GM12878 (cell line): ENCODE measurements at regions not wholly inside any gene's neighbourhood (a gene's known extent, or its start where the extent isn't known, plus 50 kb on each side); places are given as distances from the start of the nearest gene placed in this dataset.
A peak's percentile ranks its signal among the peaks of the same experiment; 100 is the strongest.

Source experiments
- ATAC-seq: fragments of 200-7000 bp; cut with Tn5 transposase; 3 replicates; pipeline ENCODE4 v1.9.1; 2020; ENCODE audit warnings: mild to moderate bottlenecking, moderate library complexity
- BruUV-seq: library from RNA; stranded (reverse); fragments of 400-500 nt; replicated peaks from 2 replicates; lab custom pipeline; 2021; lab: Mats Ljungman, UMichigan
- CTCF ChIA-PET: fragments of 300-600 bp; sonication (Branson Sonifier 250); formaldehyde crosslinking; extraction: SDS; loops from one replicate; lab custom pipeline; 2021; ENCODE audit warnings: inconsistent platforms; lab: Yijun Ruan, JAX
- POLR2A ChIA-PET: fragments of 350-600 bp; formaldehyde crosslinking; extraction: SDS; loops from one replicate; lab custom pipeline; 2021; ENCODE audit warnings: inconsistent platforms; lab: Charles Lee
- RAD21 ChIA-PET: fragments of 300-600 bp; sonication (Branson Sonifier 250); formaldehyde crosslinking; loops from one replicate; lab custom pipeline; 2023; ENCODE audit warnings: antibody characterized with exemption; ENCODE audit not compliant: unreplicated experiment; lab: Charles Lee
- SMC1A ChIA-PET: fragments of 300-600 bp; sonication (Branson Sonifier 250); formaldehyde crosslinking; loops from one replicate; lab custom pipeline; 2023; ENCODE audit not compliant: unreplicated experiment, uncharacterized antibody; lab: Charles Lee
- DNase-seq: peaks from one replicate; pipeline ENCODE4 v3.0.0-alpha.2; 2011; ENCODE audit warnings: low read depth, low spot score
- FAIRE-seq: peaks from 3 replicates; lab custom pipeline; 2011; peaks lifted over from hg19 to GRCh38; lab: Jason Lieb, UNC
- H2AFZ ChIP-seq: 2 replicates; pipeline ENCODE4 v1.6.0; 2011; ENCODE audit warnings: low read depth, low read length, control low read depth; ENCODE audit not compliant: control insufficient read depth
- H3K27ac ChIP-seq: 2 replicates; pipeline ENCODE4 v1.5.1; 2011; ENCODE audit warnings: control low read depth; ENCODE audit not compliant: control insufficient read depth, insufficient read depth
- H3K27me3 ChIP-seq, 2 experiments: replicated peaks in 1 of 2; 2 replicates each; pipeline versions ENCODE4 v1.6.0 to v1.6.1; 2011; ENCODE audit warnings: low read length in 1 of 2; ENCODE audit not compliant: control insufficient read depth in 2 of 2, insufficient read depth in 2 of 2
- H3K36me3 ChIP-seq, 2 experiments: 2 replicates each; pipeline ENCODE4 v1.5.1; 2011; ENCODE audit warnings: low read length in 1 of 2; ENCODE audit not compliant: control insufficient read depth in 2 of 2, insufficient read depth in 2 of 2
- H3K4me1 ChIP-seq: 2 replicates; pipeline ENCODE4 v1.6.1; 2011; ENCODE audit warnings: mild to moderate bottlenecking, low read length, moderate library complexity, mixed read lengths; ENCODE audit not compliant: control insufficient read depth, insufficient read depth
- H3K4me2 ChIP-seq: 2 replicates; pipeline ENCODE4 v1.6.0; 2011; ENCODE audit warnings: control low read depth; ENCODE audit not compliant: control insufficient read depth, insufficient read depth
- H3K4me3 ChIP-seq: fragments of 200-600 bp; sonication (generic); 2 replicates; pipeline ENCODE4 v1.5.1; 2016
- H3K79me2 ChIP-seq: 2 replicates; pipeline ENCODE4 v1.6.0; 2011; ENCODE audit warnings: low read length; ENCODE audit not compliant: control insufficient read depth, insufficient read depth
- H3K9ac ChIP-seq: 2 replicates; pipeline ENCODE4 v1.8.0; 2011; ENCODE audit warnings: low read length, control low read depth, mixed read lengths; ENCODE audit not compliant: control insufficient read depth, insufficient read depth
- H3K9me3 ChIP-seq: replicated peaks from 3 replicates; pipeline ENCODE4 v1.5.1; 2011; ENCODE audit warnings: mild to moderate bottlenecking, low read length; ENCODE audit not compliant: control insufficient read depth, insufficient read depth
- H4K20me1 ChIP-seq: 2 replicates; pipeline ENCODE4 v1.6.0; 2011; ENCODE audit not compliant: control insufficient read depth, insufficient read depth
- CBX3 ChIP-seq: fragments of 200-600 bp; sonication (generic); IDR thresholded peaks from 2 replicates; pipeline ENCODE4 v1.6.1; 2016; ENCODE audit warnings: low read depth, borderline replicate concordance
- DPF2 ChIP-seq: fragments of 450-650 bp; IDR thresholded peaks from 2 replicates; pipeline ENCODE4 v1.6.1; 2017; ENCODE audit warnings: mild to moderate bottlenecking
- EP300 ChIP-seq, 2 experiments: fragments of 150-350 bp in 1 of 2; IDR thresholded peaks; 2 replicates each; pipeline ENCODE4 v1.6.1; 2011 to 2012; ENCODE audit warnings: low read depth in 2 of 2, low read length in 2 of 2, borderline replicate concordance in 1 of 2, improper control_type of control experiment in 1 of 2, inconsistent platforms in 1 of 2; ENCODE audit not compliant: control insufficient read depth in 1 of 2
- IKZF1 ChIP-seq: fragments of 450-650 bp; conservative IDR thresholded peaks from 2 replicates; pipeline ENCODE4 v1.6.1; 2017; ENCODE audit warnings: antibody characterized with exemption, mild to moderate bottlenecking
- JUNB ChIP-seq: IDR thresholded peaks from 2 replicates; pipeline ENCODE4 v1.6.1; 2016; ENCODE audit warnings: antibody characterized with exemption, mild to moderate bottlenecking
- ZNF217 ChIP-seq: fragments of 450-650 bp; IDR thresholded peaks from 2 replicates; pipeline ENCODE4 v1.6.1; 2017; ENCODE audit warnings: antibody characterized with exemption, mild to moderate bottlenecking
- ZNF622 ChIP-seq: fragments of 450-650 bp; IDR thresholded peaks from 2 replicates; pipeline ENCODE4 v1.6.1; 2017; ENCODE audit warnings: mild to moderate bottlenecking, inconsistent platforms
- WGBS: methylation state at CpG from one replicate; pipeline ENCODE4 v1.1.6; 2016; ENCODE audit warnings: low lambda C conversion rate; ENCODE audit not compliant: insufficient replicate concordance, insufficient coverage; ENCODE audit errors: missing lambda C conversion rate; 5-methylcytosine and 5-hydroxymethylcytosine counted together
- in situ Hi-C: fragments of 300-500 bp; cut with MboI; formaldehyde crosslinking; loops from 9 replicates; pipeline ENCODE4 v1.14.3; 2018; ENCODE audit warnings: mixed read lengths
- intact Hi-C: fragments of 100-400 bp; cut with micrococcal nuclease; formaldehyde crosslinking; loops from one replicate; pipeline ENCODE4 v1.14.2; 2022; ENCODE audit not compliant: unreplicated experiment
- TF ChIP-seq, protein P1 (sequence below): fragments of 450-650 bp; IDR thresholded peaks from 2 replicates; pipeline ENCODE4 v1.6.1; 2017; ENCODE audit warnings: low read depth, mild to moderate bottlenecking, moderate library complexity
- TF ChIP-seq, protein P2 (sequence below), 3 experiments: IDR thresholded peaks in 2 of 3; conservative IDR thresholded peaks in 1 of 3; 2 replicates each; pipeline ENCODE4 v1.5.1; 2011; ENCODE audit warnings: low read depth in 3 of 3, low read length in 3 of 3, mild to moderate bottlenecking in 3 of 3, control low read depth in 2 of 3, moderate library complexity in 2 of 3, inconsistent platforms in 1 of 3, mixed read lengths in 1 of 3; ENCODE audit not compliant: control insufficient read depth in 2 of 3, insufficient read depth in 1 of 3; ENCODE audit errors: extremely low read depth in 1 of 3
- TF ChIP-seq, protein P3 (sequence below): fragments of 450-650 bp; IDR thresholded peaks from 2 replicates; pipeline ENCODE4 v1.6.1; 2016; ENCODE audit warnings: mild to moderate bottlenecking, moderate library complexity, borderline replicate concordance
- TF ChIP-seq, protein P4 (sequence below): fragments of 450-650 bp; formaldehyde crosslinking; IDR thresholded peaks from 2 replicates; pipeline ENCODE4 v1.4.0; 2022; ENCODE audit warnings: mild to moderate bottlenecking, moderate library complexity

DNA sequence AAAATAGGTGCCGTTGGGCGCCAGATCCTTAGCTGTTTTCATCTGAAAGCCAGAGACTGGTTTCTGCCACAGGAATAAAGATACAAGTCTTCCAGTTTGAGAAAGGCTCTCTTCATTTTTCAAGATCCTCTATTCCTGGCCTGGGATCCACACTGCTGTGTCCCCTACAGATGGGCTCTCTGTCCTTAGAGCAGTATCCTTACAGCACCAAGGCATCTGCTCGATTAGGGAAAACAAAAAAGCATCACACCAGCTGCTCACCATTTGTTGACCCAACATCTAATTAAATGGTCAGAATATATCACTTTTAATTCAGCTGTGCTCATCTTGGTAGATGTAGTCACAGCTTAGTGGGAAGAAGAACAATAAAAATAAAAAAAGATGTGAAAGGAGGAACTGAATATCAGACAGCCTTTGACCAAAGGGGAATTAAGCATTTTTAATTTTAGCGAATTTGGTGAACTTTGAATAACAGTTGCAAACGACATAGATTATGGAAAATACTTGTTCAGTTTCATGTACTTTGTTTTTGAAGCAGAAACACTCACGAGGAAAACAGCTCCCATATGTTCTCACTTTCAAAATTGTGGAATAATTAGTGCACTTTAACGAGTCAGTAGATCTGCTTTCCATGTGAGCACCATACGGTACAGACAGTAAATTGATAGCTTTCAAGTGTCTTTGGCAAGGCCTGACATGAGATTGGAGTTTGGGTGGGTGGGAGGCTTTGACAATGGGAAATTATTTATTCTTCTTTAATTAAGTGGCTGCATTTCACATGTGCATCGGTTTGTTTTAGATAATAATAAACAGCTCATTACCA lies 148.4 kb upstream of the CLNK start:
- ChIA-PET RAD21 (interaction anchor here (1.4 kb wide), 1 partner anchor 100 kb away, joined by 3 read pairs; no protein-coding TSS in a partner anchor), CTCF (no interaction called here), POLR2A (no interaction called here), SMC1A (interaction anchor here (0.7 to 1.6 kb wide), 7 partner anchors 9 to 86 kb away, joined by 3 to 8 read pairs (median 4); no protein-coding TSS in a partner anchor)
- H3K27me3 ChIP-seq = no peaks in the 10 kb centered on the region
- FAIRE-seq = peak; percentile 18
- H3K4me1 ChIP-seq = no peaks in the 10 kb centered on the region
- H3K79me2 ChIP-seq = no peaks in the 10 kb centered on the region
- DNase-seq = peak; percentile 2
- H3K9ac ChIP-seq = no peak overlapping the region
- no peak overlapping the region for H3K4me2 ChIP-seq
- H4K20me1 ChIP-seq = no peaks in the 10 kb centered on the region
- H3K27ac ChIP-seq = no peak overlapping the region
- ATAC-seq = no peak
- WGBS = 46% methylated on average over 9 of the region's 9 CpGs
- no TSS peak for BruUV-seq
- in situ Hi-C loops (no loop called here), intact Hi-C loops (no loop called here)
- H3K36me3 ChIP-seq = no peaks in the 10 kb centered on the region
- H3K9me3 ChIP-seq = no peaks in the 10 kb centered on the region; the same call in 1 of the 3 replicates
- H3K4me3 ChIP-seq = no peak overlapping the region
- peak overlapping the region; percentile 52; the same call in 1 of the 2 replicates for H2AFZ ChIP-seq
- TF ChIP-seq, protein P1, sequence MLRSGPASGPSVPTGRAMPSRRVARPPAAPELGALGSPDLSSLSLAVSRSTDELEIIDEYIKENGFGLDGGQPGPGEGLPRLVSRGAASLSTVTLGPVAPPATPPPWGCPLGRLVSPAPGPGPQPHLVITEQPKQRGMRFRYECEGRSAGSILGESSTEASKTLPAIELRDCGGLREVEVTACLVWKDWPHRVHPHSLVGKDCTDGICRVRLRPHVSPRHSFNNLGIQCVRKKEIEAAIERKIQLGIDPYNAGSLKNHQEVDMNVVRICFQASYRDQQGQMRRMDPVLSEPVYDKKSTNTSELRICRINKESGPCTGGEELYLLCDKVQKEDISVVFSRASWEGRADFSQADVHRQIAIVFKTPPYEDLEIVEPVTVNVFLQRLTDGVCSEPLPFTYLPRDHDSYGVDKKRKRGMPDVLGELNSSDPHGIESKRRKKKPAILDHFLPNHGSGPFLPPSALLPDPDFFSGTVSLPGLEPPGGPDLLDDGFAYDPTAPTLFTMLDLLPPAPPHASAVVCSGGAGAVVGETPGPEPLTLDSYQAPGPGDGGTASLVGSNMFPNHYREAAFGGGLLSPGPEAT = no peak
- TF ChIP-seq ZNF622 (no peak), IKZF1 (0 out of 2 replicates have a peak, but pooled peaks have one; percentile 11), ZNF217 (no peak), EP300 (IDR thresholded peaks at IDR 0.05; ENCODE audit: borderline replicate concordance in 1 of 2, control insufficient read depth in 1 of 2, low read depth in 2 of 2, low read length in 2 of 2) (peak in 1 of 2 experiments; percentile 9; a peak in 1 of 4 replicates), JUNB (no peak), CBX3 (no peak), DPF2 (0 out of 2 replicates have a peak, but pooled peaks have one; percentile 19)
- TF ChIP-seq, protein P2, sequence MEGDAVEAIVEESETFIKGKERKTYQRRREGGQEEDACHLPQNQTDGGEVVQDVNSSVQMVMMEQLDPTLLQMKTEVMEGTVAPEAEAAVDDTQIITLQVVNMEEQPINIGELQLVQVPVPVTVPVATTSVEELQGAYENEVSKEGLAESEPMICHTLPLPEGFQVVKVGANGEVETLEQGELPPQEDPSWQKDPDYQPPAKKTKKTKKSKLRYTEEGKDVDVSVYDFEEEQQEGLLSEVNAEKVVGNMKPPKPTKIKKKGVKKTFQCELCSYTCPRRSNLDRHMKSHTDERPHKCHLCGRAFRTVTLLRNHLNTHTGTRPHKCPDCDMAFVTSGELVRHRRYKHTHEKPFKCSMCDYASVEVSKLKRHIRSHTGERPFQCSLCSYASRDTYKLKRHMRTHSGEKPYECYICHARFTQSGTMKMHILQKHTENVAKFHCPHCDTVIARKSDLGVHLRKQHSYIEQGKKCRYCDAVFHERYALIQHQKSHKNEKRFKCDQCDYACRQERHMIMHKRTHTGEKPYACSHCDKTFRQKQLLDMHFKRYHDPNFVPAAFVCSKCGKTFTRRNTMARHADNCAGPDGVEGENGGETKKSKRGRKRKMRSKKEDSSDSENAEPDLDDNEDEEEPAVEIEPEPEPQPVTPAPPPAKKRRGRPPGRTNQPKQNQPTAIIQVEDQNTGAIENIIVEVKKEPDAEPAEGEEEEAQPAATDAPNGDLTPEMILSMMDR (IDR thresholded peaks at IDR 0.05 in 2 of 3, conservative IDR thresholded peaks at IDR 0.05 in 1 of 3; ENCODE audit: control insufficient read depth in 2 of 3, extremely low read depth in 1 of 3, insufficient read depth in 1 of 3, low read depth in 3 of 3, low read length in 3 of 3) = no peak
- TF ChIP-seq, protein P3, sequence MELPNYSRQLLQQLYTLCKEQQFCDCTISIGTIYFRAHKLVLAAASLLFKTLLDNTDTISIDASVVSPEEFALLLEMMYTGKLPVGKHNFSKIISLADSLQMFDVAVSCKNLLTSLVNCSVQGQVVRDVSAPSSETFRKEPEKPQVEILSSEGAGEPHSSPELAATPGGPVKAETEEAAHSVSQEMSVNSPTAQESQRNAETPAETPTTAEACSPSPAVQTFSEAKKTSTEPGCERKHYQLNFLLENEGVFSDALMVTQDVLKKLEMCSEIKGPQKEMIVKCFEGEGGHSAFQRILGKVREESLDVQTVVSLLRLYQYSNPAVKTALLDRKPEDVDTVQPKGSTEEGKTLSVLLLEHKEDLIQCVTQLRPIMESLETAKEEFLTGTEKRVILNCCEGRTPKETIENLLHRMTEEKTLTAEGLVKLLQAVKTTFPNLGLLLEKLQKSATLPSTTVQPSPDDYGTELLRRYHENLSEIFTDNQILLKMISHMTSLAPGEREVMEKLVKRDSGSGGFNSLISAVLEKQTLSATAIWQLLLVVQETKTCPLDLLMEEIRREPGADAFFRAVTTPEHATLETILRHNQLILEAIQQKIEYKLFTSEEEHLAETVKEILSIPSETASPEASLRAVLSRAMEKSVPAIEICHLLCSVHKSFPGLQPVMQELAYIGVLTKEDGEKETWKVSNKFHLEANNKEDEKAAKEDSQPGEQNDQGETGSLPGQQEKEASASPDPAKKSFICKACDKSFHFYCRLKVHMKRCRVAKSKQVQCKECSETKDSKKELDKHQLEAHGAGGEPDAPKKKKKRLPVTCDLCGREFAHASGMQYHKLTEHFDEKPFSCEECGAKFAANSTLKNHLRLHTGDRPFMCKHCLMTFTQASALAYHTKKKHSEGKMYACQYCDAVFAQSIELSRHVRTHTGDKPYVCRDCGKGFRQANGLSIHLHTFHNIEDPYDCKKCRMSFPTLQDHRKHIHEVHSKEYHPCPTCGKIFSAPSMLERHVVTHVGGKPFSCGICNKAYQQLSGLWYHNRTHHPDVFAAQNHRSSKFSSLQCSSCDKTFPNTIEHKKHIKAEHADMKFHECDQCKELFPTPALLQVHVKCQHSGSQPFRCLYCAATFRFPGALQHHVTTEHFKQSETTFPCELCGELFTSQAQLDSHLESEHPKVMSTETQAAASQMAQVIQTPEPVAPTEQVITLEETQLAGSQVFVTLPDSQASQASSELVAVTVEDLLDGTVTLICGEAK = peak; percentile 36; the same call in 1 of the 2 replicates
- TF ChIP-seq, protein P4, sequence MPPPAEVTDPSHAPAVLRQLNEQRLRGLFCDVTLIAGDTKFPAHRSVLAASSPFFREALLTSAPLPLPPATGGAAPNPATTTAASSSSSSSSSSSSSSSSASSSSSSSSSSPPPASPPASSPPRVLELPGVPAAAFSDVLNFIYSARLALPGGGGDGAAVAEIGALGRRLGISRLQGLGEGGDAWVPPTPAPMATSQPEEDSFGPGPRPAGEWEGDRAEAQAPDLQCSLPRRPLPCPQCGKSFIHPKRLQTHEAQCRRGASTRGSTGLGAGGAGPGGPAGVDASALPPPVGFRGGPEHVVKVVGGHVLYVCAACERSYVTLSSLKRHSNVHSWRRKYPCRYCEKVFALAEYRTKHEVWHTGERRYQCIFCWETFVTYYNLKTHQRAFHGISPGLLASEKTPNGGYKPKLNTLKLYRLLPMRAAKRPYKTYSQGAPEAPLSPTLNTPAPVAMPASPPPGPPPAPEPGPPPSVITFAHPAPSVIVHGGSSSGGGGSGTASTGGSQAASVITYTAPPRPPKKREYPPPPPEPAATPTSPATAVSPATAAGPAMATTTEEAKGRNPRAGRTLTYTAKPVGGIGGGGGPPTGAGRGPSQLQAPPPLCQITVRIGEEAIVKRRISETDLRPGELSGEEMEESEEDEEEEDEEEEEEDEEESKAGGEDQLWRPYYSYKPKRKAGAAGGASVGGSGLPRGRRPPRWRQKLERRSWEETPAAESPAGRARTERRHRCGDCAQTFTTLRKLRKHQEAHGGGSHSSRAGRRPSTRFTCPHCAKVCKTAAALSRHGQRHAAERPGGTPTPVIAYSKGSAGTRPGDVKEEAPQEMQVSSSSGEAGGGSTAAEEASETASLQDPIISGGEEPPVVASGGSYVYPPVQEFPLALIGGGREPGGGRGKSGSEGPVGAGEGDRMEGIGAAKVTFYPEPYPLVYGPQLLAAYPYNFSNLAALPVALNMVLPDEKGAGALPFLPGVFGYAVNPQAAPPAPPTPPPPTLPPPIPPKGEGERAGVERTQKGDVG = no peak
